ENCODE measurements at regions not wholly inside any gene's neighbourhood (a gene's known extent, or its start where the extent isn't known, plus 50 kb on each side); places are given as distances from the start of the nearest gene placed in this dataset.

GRCh38 chr1:115437196-115437595 lies 99.1 kb upstream of the NGF start:
- no peaks in the 10 kb centered on the region for H3K4me1 ChIP-seq
- no peaks in the 10 kb centered on the region for H3K9me3 ChIP-seq
- no peak overlapping the region for H3K27ac ChIP-seq
- intact Hi-C loops (cut with DNase I; ENCODE audit: low total_unique reads), result no loop called here
- no peak for TF ChIP-seq CTCF (IDR thresholded peaks at IDR 0.05 in 8 of 11, conservative IDR thresholded peaks at IDR 0.05 in 3 of 11)
- no peak for TF ChIP-seq POLR2AphosphoS5 (IDR thresholded peaks at IDR 0.05)
- 83 to 92% (median 85%) methylated on average over 7 of the region's 7 CpGs for WGBS, 5 donors
- DNase-seq, result no peak
- H3K36me3 ChIP-seq, result no peaks in the 10 kb centered on the region
- no peak overlapping the region for H3K4me3 ChIP-seq
- no peaks in the 10 kb centered on the region for H3K27me3 ChIP-seq (replicated peaks in 1 of 7)

GRCh38 chr1:115436596-115436995 lies 98.5 kb upstream of the NGF start:
- H3K27ac ChIP-seq, result no peak overlapping the region
- no peaks in the 10 kb centered on the region for H3K4me1 ChIP-seq
- TF ChIP-seq POLR2AphosphoS5 (IDR thresholded peaks at IDR 0.05) (no peak), POLR2A (IDR thresholded peaks at IDR 0.05) (no peak), CTCF (IDR thresholded peaks at IDR 0.05 in 8 of 11, conservative IDR thresholded peaks at IDR 0.05 in 3 of 11) (no peak)
- no peaks in the 10 kb centered on the region for H3K9me3 ChIP-seq
- intact Hi-C loops (cut with DNase I; ENCODE audit: low total_unique reads), result no loop called here
- peaks cover 0 to 4% (median 0%) of the 10 kb centered on the region in 7 donors for H3K27me3 ChIP-seq (replicated peaks in 1 of 7)
- DNase-seq, result no peak
- no peaks in the 10 kb centered on the region for H3K36me3 ChIP-seq
- no peak overlapping the region for H3K4me3 ChIP-seq

- no peak for DNase-seq
- Histone ChIP-seq H3K9me3 (no peaks in the 10 kb centered on the region), H3K27ac (peak overlapping the region in 6 of 8 donors; percentile 2 to 36 (median 24)), H3K27me3 (replicated peaks in 1 of 7) (peaks cover 0 to 4% (median 0%) of the 10 kb centered on the region in 7 donors), H3K4me1 (no peaks in the 10 kb centered on the region), H3K4me3 (no peak overlapping the region), H3K36me3 (no peaks in the 10 kb centered on the region)
- TF ChIP-seq CTCF (IDR thresholded peaks at IDR 0.05 in 8 of 11, conservative IDR thresholded peaks at IDR 0.05 in 3 of 11) (no peak), POLR2AphosphoS5 (IDR thresholded peaks at IDR 0.05) (peak in 1 of 3 donors; percentile 25), POLR2A (IDR thresholded peaks at IDR 0.05) (no peak)
- WGBS, 5 donors, result 55 to 83% (median 76%) methylated on average over 6 of the region's 6 CpGs
- intact Hi-C loops (cut with DNase I; ENCODE audit: low total_unique reads), result no loop called here
Observed at GRCh38 chr1:115433483-115433882, 95.4 kb upstream of the NGF start.

- Histone ChIP-seq H3K4me1 (no peaks in the 10 kb centered on the region), H3K4me3 (no peak overlapping the region), H3K27ac (peak overlapping the region in 2 of 8 donors; percentile 5 to 17), H3K36me3 (no peaks in the 10 kb centered on the region), H3K27me3 (replicated peaks in 1 of 7) (peaks cover 0 to 4% (median 0%) of the 10 kb centered on the region in 7 donors), H3K9me3 (no peaks in the 10 kb centered on the region)
- WGBS, 5 donors, result 54 to 70% (median 64%) methylated on average over 6 of the region's 6 CpGs
- no peak for DNase-seq
- TF ChIP-seq CTCF (IDR thresholded peaks at IDR 0.05 in 8 of 11, conservative IDR thresholded peaks at IDR 0.05 in 3 of 11) (no peak), POLR2A (IDR thresholded peaks at IDR 0.05) (no peak), POLR2AphosphoS5 (IDR thresholded peaks at IDR 0.05) (no peak)
- intact Hi-C loops (cut with DNase I; ENCODE audit: low total_unique reads), result no loop called here
Observed at GRCh38 chr1:115432061-115432460, 94.0 kb upstream of the NGF start.
